HepG2 (cell line): ENCODE measurements at regions not wholly inside any gene's neighbourhood (a gene's known extent, or its start where the extent isn't known, plus 50 kb on each side); places are given as distances from the start of the nearest gene placed in this dataset.

ENCODE experiments used
- ATAC-seq: fragments of 200-7000 bp; cut with Tn5 transposase; 3 replicates; pipeline ENCODE4 v1.9.1; 2020; ENCODE audit warnings: mild to moderate bottlenecking, moderate library complexity
- BruUV-seq: library from RNA; stranded (reverse); fragments of 400-500 nt; replicated peaks from 2 replicates; lab custom pipeline; 2021; lab: Mats Ljungman, UMichigan
- CTCF ChIA-PET: fragments of 300-600 bp; formaldehyde crosslinking; extraction: SDS; loops from one replicate; lab custom pipeline; 2021; ENCODE audit warnings: low total read pairs, inconsistent platforms, low intra/inter-chr PET ratio; lab: Yijun Ruan, JAX
- POLR2A ChIA-PET: fragments of 350-600 bp; sonication (Branson Sonifier 250); formaldehyde crosslinking; loops from one replicate; lab custom pipeline; 2020; ENCODE audit warnings: antibody characterized with exemption, inconsistent platforms; lab: Yijun Ruan, JAX
- DNase-seq: peaks from one replicate; pipeline ENCODE4 v3.0.0-alpha.2; 2015; ENCODE audit warnings: low spot score
- FAIRE-seq: peaks from 3 replicates; lab custom pipeline; 2011; peaks lifted over from hg19 to GRCh38; lab: Jason Lieb, UNC
- H2AFZ ChIP-seq: one replicate; pipeline ENCODE4 v1.6.1; 2011; ENCODE audit warnings: low read length, inconsistent platforms
- H3K27ac ChIP-seq: fragments of 300-600 bp; 3 replicates; pipeline ENCODE4 v1.8.0; 2011; ENCODE audit warnings: mixed run types, mild to moderate bottlenecking, mixed read lengths, low read length, inconsistent platforms; ENCODE audit not compliant: insufficient read depth; ENCODE audit errors: extremely low read length
- H3K27me3 ChIP-seq, 2 experiments: fragments of 200-600 bp in 1 of 2; 2 replicates in 1 of 2; 3 replicates in 1 of 2; pipeline versions ENCODE4 v1.6.0 to v1.8.0; 2011; ENCODE audit warnings: low read length in 2 of 2, mild to moderate bottlenecking in 2 of 2, moderate library complexity in 2 of 2, inconsistent platforms in 1 of 2; ENCODE audit not compliant: insufficient read depth in 2 of 2, control insufficient read depth in 1 of 2
- H3K36me3 ChIP-seq, 2 experiments: fragments of 200-600 bp in 1 of 2; replicated peaks in 1 of 2; 2 replicates in 1 of 2; 3 replicates in 1 of 2; pipeline versions ENCODE4 v1.5.1 to v1.8.0; 2011; ENCODE audit warnings: low read length in 2 of 2, inconsistent platforms in 1 of 2; ENCODE audit not compliant: insufficient read depth in 2 of 2, control insufficient read depth in 1 of 2
- H3K4me1 ChIP-seq: 2 replicates; pipeline ENCODE4 v1.5.1; 2012; ENCODE audit warnings: low read length, inconsistent platforms; ENCODE audit not compliant: insufficient read depth
- H3K4me2 ChIP-seq: 2 replicates; pipeline ENCODE4 v1.6.0; 2011; ENCODE audit warnings: low read depth, low read length, inconsistent platforms
- H3K4me3 ChIP-seq, 3 experiments: fragments of 200-600 bp in 1 of 3; sonication (generic), shearing (Covaris generic) in 1 of 3; replicated peaks in 1 of 3; 2 replicates each; pipeline ENCODE4 v1.5.1; 2011 to 2016; ENCODE audit warnings: low read length in 3 of 3, inconsistent platforms in 2 of 3, low read depth in 2 of 3, mild to moderate bottlenecking in 2 of 3, control low read depth in 1 of 3, mixed read lengths in 1 of 3; ENCODE audit not compliant: insufficient read depth in 1 of 3
- H3K79me2 ChIP-seq: one replicate; pipeline ENCODE4 v1.6.1; 2011; ENCODE audit warnings: low read length, inconsistent platforms; ENCODE audit not compliant: insufficient read depth
- H3K9ac ChIP-seq: 2 replicates; pipeline ENCODE4 v1.6.0; 2011; ENCODE audit warnings: mild to moderate bottlenecking, low read depth, low read length, inconsistent platforms; ENCODE audit not compliant: insufficient read depth
- H3K9me3 ChIP-seq: 2 replicates; pipeline ENCODE4 v1.5.1; 2012; ENCODE audit warnings: mild to moderate bottlenecking, low read length
- H4K20me1 ChIP-seq: 2 replicates; pipeline ENCODE4 v1.6.0; 2011; ENCODE audit warnings: inconsistent platforms, mild to moderate bottlenecking, low read length, moderate library complexity; ENCODE audit not compliant: insufficient read depth
- GTF3A ChIP-seq: sonication (generic); formaldehyde crosslinking; conservative IDR thresholded peaks from 2 replicates; pipeline ENCODE4 v1.4.0; 2020; ENCODE audit warnings: mild to moderate bottlenecking, missing genetic modification reagents
- MEIS2 ChIP-seq: sonication (generic); formaldehyde crosslinking; IDR thresholded peaks from 2 replicates; pipeline ENCODE4 v1.9.0; 2021; ENCODE audit warnings: mild to moderate bottlenecking, missing genetic modification reagents
- RCOR2 ChIP-seq: IDR thresholded peaks from 2 replicates; pipeline ENCODE4 v1.6.1; 2016; ENCODE audit warnings: missing biosample characterization, missing genetic modification reagents
- SETDB1 ChIP-seq: sonication (generic); formaldehyde crosslinking; IDR thresholded peaks from 2 replicates; pipeline ENCODE4 v1.5.1; 2020; ENCODE audit warnings: missing genetic modification reagents, mild to moderate bottlenecking, borderline replicate concordance
- XBP1 ChIP-seq: sonication (generic); formaldehyde crosslinking; IDR thresholded peaks from 2 replicates; pipeline ENCODE4 v1.5.0; 2020; ENCODE audit warnings: missing genetic modification reagents
- ZBTB38 ChIP-seq: sonication (generic); formaldehyde crosslinking; IDR thresholded peaks from 2 replicates; pipeline ENCODE4 v1.5.1; 2020; ENCODE audit warnings: mild to moderate bottlenecking, missing genetic modification reagents
- ZBTB42 ChIP-seq: sonication (generic); formaldehyde crosslinking; IDR thresholded peaks from 2 replicates; pipeline ENCODE4 v1.5.0; 2020; ENCODE audit warnings: mild to moderate bottlenecking, missing genetic modification reagents
- ZNF232 ChIP-seq: sonication (generic); formaldehyde crosslinking; IDR thresholded peaks from 2 replicates; pipeline ENCODE4 v1.4.0; 2020; ENCODE audit warnings: missing genetic modification reagents, borderline replicate concordance
- ZNF331 ChIP-seq: sonication (generic); formaldehyde crosslinking; IDR thresholded peaks from 2 replicates; pipeline ENCODE4 v1.4.0; 2020; ENCODE audit warnings: missing genetic modification reagents
- ZNF484 ChIP-seq: sonication (generic); formaldehyde crosslinking; IDR thresholded peaks from 2 replicates; pipeline ENCODE4 v1.5.1; 2020; ENCODE audit warnings: mild to moderate bottlenecking, low read depth, missing genetic modification reagents, borderline replicate concordance
- ZNF75D ChIP-seq: sonication (generic); formaldehyde crosslinking; IDR thresholded peaks from 2 replicates; pipeline ENCODE4 v1.8.1; 2023; ENCODE audit warnings: missing genetic modification reagents, mild to moderate bottlenecking, borderline replicate concordance
- ZSCAN25 ChIP-seq: sonication (generic); formaldehyde crosslinking; IDR thresholded peaks from 2 replicates; pipeline ENCODE4 v1.8.0; 2022; ENCODE audit warnings: mild to moderate bottlenecking, missing genetic modification reagents
- WGBS: methylation state at CpG from one replicate; pipeline ENCODE4 v1.1.6; 2017; ENCODE audit warnings: low lambda C conversion rate; 5-methylcytosine and 5-hydroxymethylcytosine counted together
- in situ Hi-C: cut with HindIII; loops from 2 replicates; pipeline ENCODE4 v1.10.0; 2017; ENCODE audit warnings: low pct_unique_long_range_greater_than_20kb; ENCODE audit not compliant: extremely low pct_ligation_motif_present
- intact Hi-C: fragments of 100-400 bp; cut with micrococcal nuclease; formaldehyde crosslinking; loops from one replicate; pipeline ENCODE4 v1.10.0; 2022; ENCODE audit not compliant: unreplicated experiment
- TF ChIP-seq, protein P1 (sequence below): sonication (generic); formaldehyde crosslinking; IDR thresholded peaks from 2 replicates; pipeline ENCODE4 v1.5.0; 2020; ENCODE audit warnings: missing genetic modification reagents, mild to moderate bottlenecking, borderline replicate concordance
- TF ChIP-seq, protein P2 (sequence below): sonication (generic); formaldehyde crosslinking; IDR thresholded peaks from 2 replicates; pipeline ENCODE4 v1.5.0; 2020; ENCODE audit warnings: mild to moderate bottlenecking, missing genetic modification reagents
- TF ChIP-seq, protein P3 (sequence below): sonication (generic); formaldehyde crosslinking; conservative IDR thresholded peaks from 2 replicates; pipeline ENCODE4 v1.8.0; 2022; ENCODE audit warnings: low read depth, missing genetic modification reagents

DNA sequence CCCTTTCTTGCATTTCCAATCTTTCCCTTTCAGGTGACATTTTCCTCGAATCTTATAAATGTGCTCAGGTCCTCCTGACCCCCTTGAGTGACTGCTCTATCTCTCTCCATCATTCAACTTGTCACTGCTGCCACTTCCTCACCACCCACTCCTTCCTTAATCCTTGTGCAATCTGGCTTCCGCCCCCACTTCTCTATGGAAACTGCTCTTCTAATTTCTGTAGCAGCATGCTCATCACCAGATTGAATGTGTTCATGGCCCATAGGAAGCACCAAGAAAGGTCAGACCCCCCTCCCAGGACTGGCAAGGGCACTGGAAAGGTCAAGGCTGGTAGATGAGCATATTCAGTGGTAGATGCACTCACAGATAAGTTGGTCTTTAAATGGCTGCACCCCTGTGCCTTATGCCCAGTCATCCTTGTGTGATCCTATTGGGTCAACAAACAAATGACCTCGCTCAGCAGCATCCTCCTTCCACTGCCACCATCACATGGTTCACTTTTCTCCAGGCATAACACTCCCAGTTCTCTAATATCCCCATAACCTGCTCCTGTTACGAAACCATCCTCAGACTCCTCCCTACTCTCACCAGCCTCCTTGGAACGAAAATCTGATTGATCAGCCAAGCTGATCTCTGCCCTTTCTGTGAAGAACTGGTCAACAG, 288.5 kb upstream of the POU3F1 start:
- FAIRE-seq = no peak
- Histone ChIP-seq H2AFZ (no peak overlapping the region), H3K4me2 (no peak overlapping the region), H3K4me1 (no peaks in the 10 kb centered on the region), H3K9me3 (no peaks in the 10 kb centered on the region), H3K36me3 (no peaks in the 10 kb centered on the region), H3K27ac (no peak overlapping the region), H3K79me2 (no peaks in the 10 kb centered on the region), H4K20me1 (no peaks in the 10 kb centered on the region), H3K27me3 (no peaks in the 10 kb centered on the region; a peak in 1 of 5 replicates), H3K4me3 (no peak overlapping the region), H3K9ac (no peak overlapping the region)
- no peak for TF ChIP-seq RCOR2 (CRISPR knock-in tag)
- no peak for TF ChIP-seq ZNF484 (CRISPR knock-in tag)
- TF ChIP-seq XBP1 (CRISPR knock-in tag) = no peak
- POLR2A ChIA-PET = no interaction called here
- CTCF ChIA-PET = no interaction called here
- intact Hi-C loops = no loop called here
- BruUV-seq = no TSS peak
- DNase-seq = no peak
- ATAC-seq = no peak
- WGBS = 10% methylated on average over 5 of the region's 5 CpGs
- in situ Hi-C loops = no loop called here

DNA sequence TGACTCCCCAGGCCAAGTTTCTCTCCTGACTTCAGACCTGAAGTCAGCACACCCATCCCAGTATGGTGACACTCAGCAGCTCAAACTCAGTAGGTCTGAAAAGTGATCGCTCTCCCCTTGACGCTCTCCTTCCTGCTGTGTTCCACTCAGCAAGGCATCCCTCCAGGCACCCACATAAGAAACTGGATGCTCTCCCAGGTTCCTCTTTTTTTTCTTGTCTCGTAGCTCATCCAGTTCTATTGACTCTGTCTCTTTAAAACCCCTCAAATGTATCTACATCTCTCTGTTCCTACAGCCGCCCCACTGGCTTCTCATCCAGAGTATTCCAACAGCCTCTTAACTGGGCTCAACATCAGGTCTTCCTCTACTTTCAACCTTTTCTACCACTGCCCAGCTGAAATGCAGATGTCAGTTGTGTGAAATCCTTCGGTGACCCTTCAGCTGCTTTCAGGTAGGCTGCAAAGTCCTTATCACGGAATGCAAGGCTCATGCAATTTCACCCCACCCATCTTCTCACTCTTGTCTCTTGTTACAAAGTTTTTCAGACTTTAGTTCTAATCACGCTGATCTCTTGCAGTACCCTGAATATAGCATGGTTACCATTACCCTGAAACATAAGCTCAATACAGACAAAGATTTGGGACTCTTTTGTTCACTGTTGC, 286.2 kb upstream of the POU3F1 start:
- Histone ChIP-seq H4K20me1 (no peaks in the 10 kb centered on the region), H3K36me3 (no peaks in the 10 kb centered on the region), H3K4me3 (no peak overlapping the region), H3K9me3 (no peaks in the 10 kb centered on the region), H3K4me2 (no peak overlapping the region), H3K79me2 (no peaks in the 10 kb centered on the region), H3K27me3 (peaks cover 0 to 8% of the 10 kb centered on the region in 2 experiments; a peak in 2 of 5 replicates), H3K4me1 (no peaks in the 10 kb centered on the region), H2AFZ (no peak overlapping the region), H3K9ac (no peak overlapping the region), H3K27ac (no peak overlapping the region)
- no peak for ATAC-seq
- ChIA-PET CTCF (no interaction called here), POLR2A (no interaction called here)
- WGBS = 24% methylated on average over 7 of the region's 7 CpGs
- intact Hi-C loops = no loop called here
- DNase-seq = no peak
- in situ Hi-C loops = no loop called here
- BruUV-seq = no TSS peak
- no peak for FAIRE-seq
- TF ChIP-seq ZNF75D (CRISPR knock-in tag) = no peak
- TF ChIP-seq SETDB1 (CRISPR knock-in tag) = no peak
- TF ChIP-seq, protein P1, sequence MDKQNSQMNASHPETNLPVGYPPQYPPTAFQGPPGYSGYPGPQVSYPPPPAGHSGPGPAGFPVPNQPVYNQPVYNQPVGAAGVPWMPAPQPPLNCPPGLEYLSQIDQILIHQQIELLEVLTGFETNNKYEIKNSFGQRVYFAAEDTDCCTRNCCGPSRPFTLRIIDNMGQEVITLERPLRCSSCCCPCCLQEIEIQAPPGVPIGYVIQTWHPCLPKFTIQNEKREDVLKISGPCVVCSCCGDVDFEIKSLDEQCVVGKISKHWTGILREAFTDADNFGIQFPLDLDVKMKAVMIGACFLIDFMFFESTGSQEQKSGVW (CRISPR knock-in tag) = no peak
- TF ChIP-seq, protein P2, sequence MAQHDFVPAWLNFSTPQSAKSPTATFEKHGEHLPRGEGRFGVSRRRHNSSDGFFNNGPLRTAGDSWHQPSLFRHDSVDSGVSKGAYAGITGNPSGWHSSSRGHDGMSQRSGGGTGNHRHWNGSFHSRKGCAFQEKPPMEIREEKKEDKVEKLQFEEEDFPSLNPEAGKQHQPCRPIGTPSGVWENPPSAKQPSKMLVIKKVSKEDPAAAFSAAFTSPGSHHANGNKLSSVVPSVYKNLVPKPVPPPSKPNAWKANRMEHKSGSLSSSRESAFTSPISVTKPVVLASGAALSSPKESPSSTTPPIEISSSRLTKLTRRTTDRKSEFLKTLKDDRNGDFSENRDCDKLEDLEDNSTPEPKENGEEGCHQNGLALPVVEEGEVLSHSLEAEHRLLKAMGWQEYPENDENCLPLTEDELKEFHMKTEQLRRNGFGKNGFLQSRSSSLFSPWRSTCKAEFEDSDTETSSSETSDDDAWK (CRISPR knock-in tag) = no peak
- TF ChIP-seq GTF3A = no peak
- no peak for TF ChIP-seq ZBTB42 (CRISPR knock-in tag)
- no peak for TF ChIP-seq ZNF232 (CRISPR knock-in tag)
- TF ChIP-seq ZSCAN25 (CRISPR knock-in tag) = no peak
- no peak for TF ChIP-seq ZNF331 (CRISPR knock-in tag)
- no peak for TF ChIP-seq ZBTB38 (CRISPR knock-in tag)
- TF ChIP-seq, protein P3, sequence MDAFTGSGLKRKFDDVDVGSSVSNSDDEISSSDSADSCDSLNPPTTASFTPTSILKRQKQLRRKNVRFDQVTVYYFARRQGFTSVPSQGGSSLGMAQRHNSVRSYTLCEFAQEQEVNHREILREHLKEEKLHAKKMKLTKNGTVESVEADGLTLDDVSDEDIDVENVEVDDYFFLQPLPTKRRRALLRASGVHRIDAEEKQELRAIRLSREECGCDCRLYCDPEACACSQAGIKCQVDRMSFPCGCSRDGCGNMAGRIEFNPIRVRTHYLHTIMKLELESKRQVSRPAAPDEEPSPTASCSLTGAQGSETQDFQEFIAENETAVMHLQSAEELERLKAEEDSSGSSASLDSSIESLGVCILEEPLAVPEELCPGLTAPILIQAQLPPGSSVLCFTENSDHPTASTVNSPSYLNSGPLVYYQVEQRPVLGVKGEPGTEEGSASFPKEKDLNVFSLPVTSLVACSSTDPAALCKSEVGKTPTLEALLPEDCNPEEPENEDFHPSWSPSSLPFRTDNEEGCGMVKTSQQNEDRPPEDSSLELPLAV (CRISPR knock-in tag) = no peak
- no peak for TF ChIP-seq MEIS2
